Peyer's patch (tissue), 4 donors: ENCODE measurements at regions not wholly inside any gene's neighbourhood (a gene's known extent, or its start where the extent isn't known, plus 50 kb on each side); places are given as distances from the start of the nearest gene placed in this dataset.

ENCODE experiments used
- POLR2A ChIP-seq, 2 donors: fragments of 450-650 bp; IDR thresholded peaks; one replicate each; pipeline ENCODE4 v1.5.1; 2017; ENCODE audit warnings: antibody characterized with exemption in 2 of 2, mild to moderate bottlenecking in 2 of 2, moderate library complexity in 2 of 2
- TF ChIP-seq, protein P1 (sequence below), 6 experiments: fragments of 450-650 bp in 4 of 6; fragments of 200-600 bp in 2 of 6; sonication (generic) in 1 of 6; IDR thresholded peaks; one replicate each; pipeline ENCODE4 v1.5.1; 2017 to 2019; ENCODE audit warnings: antibody characterized with exemption in 6 of 6, mild to moderate bottlenecking in 3 of 6, moderate library complexity in 1 of 6

DNA sequence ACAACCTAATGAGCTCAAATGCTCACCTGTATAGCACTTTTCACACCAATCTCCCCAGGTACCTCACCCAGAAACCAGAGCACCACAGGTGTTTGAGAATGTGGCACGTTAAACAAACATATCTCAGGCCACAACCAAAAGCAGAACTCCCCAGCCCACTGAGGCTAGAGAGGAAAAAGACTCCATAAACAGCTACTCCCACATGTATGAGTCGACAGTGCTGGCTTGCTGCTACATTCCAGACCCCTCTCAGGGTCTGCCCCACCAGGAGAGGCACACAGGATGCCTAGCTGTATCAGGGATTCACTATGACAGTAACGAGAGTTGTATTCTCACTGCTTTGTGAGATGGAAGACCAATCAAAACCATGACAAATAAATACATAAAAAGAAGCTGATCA is 242.6 kb upstream of the ARID1B start:
- TF ChIP-seq, protein P1, sequence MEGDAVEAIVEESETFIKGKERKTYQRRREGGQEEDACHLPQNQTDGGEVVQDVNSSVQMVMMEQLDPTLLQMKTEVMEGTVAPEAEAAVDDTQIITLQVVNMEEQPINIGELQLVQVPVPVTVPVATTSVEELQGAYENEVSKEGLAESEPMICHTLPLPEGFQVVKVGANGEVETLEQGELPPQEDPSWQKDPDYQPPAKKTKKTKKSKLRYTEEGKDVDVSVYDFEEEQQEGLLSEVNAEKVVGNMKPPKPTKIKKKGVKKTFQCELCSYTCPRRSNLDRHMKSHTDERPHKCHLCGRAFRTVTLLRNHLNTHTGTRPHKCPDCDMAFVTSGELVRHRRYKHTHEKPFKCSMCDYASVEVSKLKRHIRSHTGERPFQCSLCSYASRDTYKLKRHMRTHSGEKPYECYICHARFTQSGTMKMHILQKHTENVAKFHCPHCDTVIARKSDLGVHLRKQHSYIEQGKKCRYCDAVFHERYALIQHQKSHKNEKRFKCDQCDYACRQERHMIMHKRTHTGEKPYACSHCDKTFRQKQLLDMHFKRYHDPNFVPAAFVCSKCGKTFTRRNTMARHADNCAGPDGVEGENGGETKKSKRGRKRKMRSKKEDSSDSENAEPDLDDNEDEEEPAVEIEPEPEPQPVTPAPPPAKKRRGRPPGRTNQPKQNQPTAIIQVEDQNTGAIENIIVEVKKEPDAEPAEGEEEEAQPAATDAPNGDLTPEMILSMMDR (IDR thresholded peaks at IDR 0.05) = no peak
- TF ChIP-seq POLR2A (IDR thresholded peaks at IDR 0.05) = no peak
